Right atrium auricular region (tissue), 2 donors: ENCODE measurements at regions not wholly inside any gene's neighbourhood (a gene's known extent, or its start where the extent isn't known, plus 50 kb on each side); places are given as distances from the start of the nearest gene placed in this dataset.

Source experiments
- DNase-seq: peaks from one replicate; pipeline ENCODE4 v3.0.0-alpha.2; 2019; ENCODE audit warnings: low spot score
- H3K27ac ChIP-seq, 2 donors: fragments of 200-600 bp; sonication (generic); 1 replicate in 1 of 2; 2 replicates in 1 of 2; pipeline ENCODE4 v1.5.1; 2016 to 2019
- H3K27me3 ChIP-seq, 2 donors: fragments of 200-600 bp; sonication (generic); one replicate each; pipeline versions ENCODE4 v1.5.1 to v1.6.0; 2017 to 2019
- H3K36me3 ChIP-seq: fragments of 200-600 bp; sonication (generic); one replicate; pipeline ENCODE4 v1.5.1; 2016
- H3K4me1 ChIP-seq, 2 donors: fragments of 200-600 bp; sonication (generic); one replicate each; pipeline versions ENCODE4 v1.5.1 to v1.6.0; 2017 to 2019
- H3K4me3 ChIP-seq, 2 donors: fragments of 200-600 bp; sonication (generic); 1 replicate in 1 of 2; 2 replicates in 1 of 2; pipeline ENCODE4 v1.5.1; 2017 to 2019; ENCODE audit warnings: mild to moderate bottlenecking in 1 of 2, moderate library complexity in 1 of 2
- H3K9me3 ChIP-seq, 2 donors: fragments of 200-600 bp; sonication (generic); one replicate each; pipeline ENCODE4 v1.5.1; 2019
- CTCF ChIP-seq, 2 donors: fragments of 200-600 bp; sonication (generic); IDR thresholded peaks; one replicate each; pipeline ENCODE4 v1.5.1; 2019; ENCODE audit warnings: antibody characterized with exemption in 2 of 2

GRCh38 chr4:14916554-14917297, 85.6 kb upstream of the CPEB2 start:
- H3K36me3 ChIP-seq: no peaks in the 10 kb centered on the region
- no peak for TF ChIP-seq CTCF (IDR thresholded peaks at IDR 0.05)

GRCh38 chr4:14917298-14917633, 85.0 kb upstream of the CPEB2 start:
- Histone ChIP-seq H3K9me3 (no peaks in the 10 kb centered on the region), H3K27ac (peak overlapping the region; percentile 77 to 79), H3K36me3 (no peaks in the 10 kb centered on the region), H3K27me3 (no peaks in the 10 kb centered on the region), H3K4me1 (peaks cover 0 to 16% of the 10 kb centered on the region in 2 donors), H3K4me3 (no peak overlapping the region)
- TF ChIP-seq CTCF (IDR thresholded peaks at IDR 0.05): no peak
- DNase-seq: no peak

More at GRCh38 chr4:14916554-14917297, 85.6 kb upstream of the CPEB2 start:
- no peak overlapping the region for H3K4me3 ChIP-seq
- H3K27me3 ChIP-seq: no peaks in the 10 kb centered on the region
- peak; percentile 64 for DNase-seq
- H3K9me3 ChIP-seq: no peaks in the 10 kb centered on the region
- H3K27ac ChIP-seq: peak overlapping the region; percentile 77 to 79
- peaks cover 0 to 16% of the 10 kb centered on the region in 2 donors for H3K4me1 ChIP-seq

GRCh38 chr4:14918336-14918735, 83.9 kb upstream of the CPEB2 start:
- no peak for TF ChIP-seq CTCF (IDR thresholded peaks at IDR 0.05)
- H3K36me3 ChIP-seq: no peaks in the 10 kb centered on the region
- no peaks in the 10 kb centered on the region for H3K9me3 ChIP-seq
- no peak overlapping the region for H3K4me3 ChIP-seq
- no peaks in the 10 kb centered on the region for H3K27me3 ChIP-seq
- peaks cover 0 to 16% of the 10 kb centered on the region in 2 donors for H3K4me1 ChIP-seq
- no peak overlapping the region for H3K27ac ChIP-seq
- no peak for DNase-seq

- H3K9me3 ChIP-seq: no peaks in the 10 kb centered on the region
- H3K4me3 ChIP-seq: no peak overlapping the region
- H3K27ac ChIP-seq: no peak overlapping the region
- H3K4me1 ChIP-seq: peaks cover 0 to 16% of the 10 kb centered on the region in 2 donors
- no peak for TF ChIP-seq CTCF (IDR thresholded peaks at IDR 0.05)
- no peaks in the 10 kb centered on the region for H3K27me3 ChIP-seq
- DNase-seq: no peak
- no peaks in the 10 kb centered on the region for H3K36me3 ChIP-seq
These were observed 82.5 kb upstream of the CPEB2 start for GRCh38 chr4:14919785-14920184.

- H3K36me3 ChIP-seq: no peaks in the 10 kb centered on the region
- no peak overlapping the region for H3K27ac ChIP-seq
- H3K9me3 ChIP-seq: no peaks in the 10 kb centered on the region
- TF ChIP-seq CTCF (IDR thresholded peaks at IDR 0.05): no peak
- H3K27me3 ChIP-seq: no peaks in the 10 kb centered on the region
- DNase-seq: no peak
- H3K4me1 ChIP-seq: peaks cover 0 to 16% of the 10 kb centered on the region in 2 donors
- H3K4me3 ChIP-seq: no peak overlapping the region
These were observed 82.0 kb upstream of the CPEB2 start for GRCh38 chr4:14920237-14920636.
